ENCODE measurements at regions not wholly inside any gene's neighbourhood (a gene's known extent, or its start where the extent isn't known, plus 50 kb on each side); places are given as distances from the start of the nearest gene placed in this dataset.

- H3K36me3 ChIP-seq (replicated peaks) = no peaks in the 10 kb centered on the region
- DNase-seq = no peak
- no peak for TF ChIP-seq CTCF (IDR thresholded peaks at IDR 0.05; ENCODE audit: low read depth, low read length, missing control alignments)
- H3K27ac ChIP-seq = no peak overlapping the region
- H3K4me3 ChIP-seq (ENCODE audit: low read depth, low read length) = no peak overlapping the region
- in situ Hi-C loops (cut with HindIII; ENCODE audit: low pct_ligation_motif_present, low sequenced_read_pairs) = no loop called here
- peaks cover 3% of the 10 kb centered on the region for H3K27me3 ChIP-seq (replicated peaks)
These were observed 50.0 kb upstream of the ABL1 start for GRCh38 chr9:130785053-130785452.
